IgD-negative memory B cell (primary cell): ENCODE measurements at regions not wholly inside any gene's neighbourhood (a gene's known extent, or its start where the extent isn't known, plus 50 kb on each side); places are given as distances from the start of the nearest gene placed in this dataset.

Experiments
- H3K27ac Mint-ChIP-seq, 3 donors: one replicate each; pipeline ENCODE4 v1.8.0; 2020 to 2022; ENCODE audit warnings: mild to moderate bottlenecking in 3 of 3, mixed read lengths in 3 of 3, moderate library complexity in 1 of 3
- H3K27me3 Mint-ChIP-seq: one replicate; pipeline ENCODE4 v1.8.0; 2021; ENCODE audit warnings: mixed read lengths
- H3K36me3 Mint-ChIP-seq: one replicate; pipeline ENCODE4 v1.8.0; 2020; ENCODE audit warnings: mild to moderate bottlenecking, mixed read lengths
- H3K4me1 Mint-ChIP-seq, 3 donors: one replicate each; pipeline ENCODE4 v1.8.0; 2020 to 2022; ENCODE audit warnings: mixed read lengths in 3 of 3, mild to moderate bottlenecking in 1 of 3
- H3K4me3 Mint-ChIP-seq, 4 donors: one replicate each; pipeline ENCODE4 v1.8.0; 2020 to 2022; ENCODE audit warnings: mild to moderate bottlenecking in 4 of 4, mixed read lengths in 4 of 4, moderate library complexity in 3 of 4
- H3K9me3 Mint-ChIP-seq, 3 donors: one replicate each; pipeline ENCODE4 v1.8.0; 2020 to 2021; ENCODE audit warnings: mixed read lengths in 3 of 3, mild to moderate bottlenecking in 1 of 3

DNA sequence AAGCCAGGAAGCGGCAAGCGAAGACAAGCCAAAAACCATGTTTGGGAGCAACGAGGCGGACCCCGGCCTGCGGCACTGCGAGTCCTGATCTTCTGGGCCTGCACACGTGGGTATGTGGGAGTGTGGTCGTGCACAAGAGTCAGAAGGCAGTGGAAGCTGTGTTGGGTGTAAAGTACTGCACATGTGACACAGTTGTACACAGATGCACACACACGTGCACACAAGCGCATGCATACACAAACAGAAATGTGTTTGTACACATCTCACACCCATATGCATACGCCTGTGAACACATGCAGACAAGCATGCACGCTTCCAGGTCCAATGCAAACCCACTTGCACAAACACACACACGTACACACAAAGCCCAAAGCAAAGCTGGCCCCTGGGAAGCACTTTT lies 52.6 kb upstream of the SLCO4A1 start:
- Mint-ChIP-seq H3K4me3 (no peak overlapping the region), H3K27ac (no peak overlapping the region)

DNA sequence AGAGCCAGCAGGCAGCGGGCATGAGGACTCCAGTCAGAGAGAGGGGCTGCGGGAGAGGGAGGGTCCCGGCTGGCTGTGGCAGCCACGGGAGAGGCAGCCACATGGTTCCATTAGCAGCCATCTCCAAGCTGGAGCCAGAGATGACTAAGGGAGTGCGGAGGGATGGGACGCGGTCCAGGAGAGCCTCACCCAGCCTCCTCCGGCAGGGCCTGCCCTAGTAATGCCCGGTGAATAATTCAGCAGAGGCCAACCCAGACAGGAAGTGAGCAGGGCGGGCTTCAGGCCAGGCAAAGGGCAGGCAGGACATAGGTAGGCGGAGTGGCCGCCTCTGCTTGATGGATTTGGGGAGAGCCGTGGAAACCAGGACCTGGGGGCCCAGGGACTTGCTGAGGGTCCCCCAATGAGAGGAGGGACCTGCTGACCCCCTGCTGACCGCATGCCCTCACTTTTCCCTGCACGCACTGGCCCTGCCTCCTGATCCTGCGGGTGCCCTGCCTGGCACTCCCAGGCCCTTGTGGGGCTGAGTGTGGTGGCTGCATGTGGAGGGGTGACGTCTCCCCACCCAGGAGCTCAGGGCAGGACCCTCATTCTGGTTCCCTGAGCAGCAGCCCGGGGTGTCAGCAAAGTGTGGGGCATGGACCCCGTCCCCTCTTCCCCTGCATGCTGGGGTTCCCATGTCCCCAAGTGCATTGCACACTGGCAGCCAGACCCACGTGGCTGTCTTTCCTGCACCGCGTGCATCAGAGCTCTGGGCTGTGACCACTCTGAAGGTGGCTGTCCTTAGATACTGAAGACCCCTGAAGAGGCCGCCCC lies 51.8 kb upstream of the SLCO4A1 start:
- Mint-ChIP-seq H3K4me1 (no peaks in the 10 kb centered on the region), H3K27me3 (peaks cover 32% of the 10 kb centered on the region), H3K4me3 (no peak overlapping the region), H3K9me3 (peaks cover 0 to 2% (median 0%) of the 10 kb centered on the region in 3 donors), H3K36me3 (peaks cover 1% of the 10 kb centered on the region), H3K27ac (no peak overlapping the region)

More for the DNA sequence above, 52.6 kb upstream of the SLCO4A1 start:
- H3K36me3 Mint-ChIP-seq = peaks cover 3% of the 10 kb centered on the region
- H3K4me1 Mint-ChIP-seq = peaks cover 0 to 5% (median 0%) of the 10 kb centered on the region in 3 donors
- peaks cover 25% of the 10 kb centered on the region for H3K27me3 Mint-ChIP-seq
- peaks cover 0 to 2% (median 0%) of the 10 kb centered on the region in 3 donors for H3K9me3 Mint-ChIP-seq

DNA sequence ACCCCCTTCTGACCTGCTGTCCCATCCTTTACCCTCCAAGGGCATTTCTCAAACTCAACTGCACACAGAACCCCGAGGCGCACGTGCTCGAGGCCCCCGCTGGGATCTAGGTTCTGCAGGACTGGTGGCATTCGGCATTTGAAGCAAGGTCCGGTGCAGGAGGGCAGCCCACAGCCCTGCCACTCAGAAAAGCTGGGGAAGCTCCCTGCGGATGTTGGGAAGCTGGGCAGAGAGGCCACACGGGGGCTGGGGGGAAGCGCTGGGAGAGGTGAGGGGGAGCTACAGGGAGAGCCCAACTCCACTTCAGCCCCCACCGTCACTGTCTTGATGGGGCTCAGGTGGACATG lies 51.2 kb upstream of the SLCO4A1 start:
- H3K27ac Mint-ChIP-seq = no peak overlapping the region
- peaks cover 34% of the 10 kb centered on the region for H3K27me3 Mint-ChIP-seq
- peaks cover 1% of the 10 kb centered on the region for H3K36me3 Mint-ChIP-seq
- H3K9me3 Mint-ChIP-seq = peaks cover 0 to 2% (median 0%) of the 10 kb centered on the region in 3 donors
- H3K4me3 Mint-ChIP-seq = no peak overlapping the region
- no peaks in the 10 kb centered on the region for H3K4me1 Mint-ChIP-seq

DNA sequence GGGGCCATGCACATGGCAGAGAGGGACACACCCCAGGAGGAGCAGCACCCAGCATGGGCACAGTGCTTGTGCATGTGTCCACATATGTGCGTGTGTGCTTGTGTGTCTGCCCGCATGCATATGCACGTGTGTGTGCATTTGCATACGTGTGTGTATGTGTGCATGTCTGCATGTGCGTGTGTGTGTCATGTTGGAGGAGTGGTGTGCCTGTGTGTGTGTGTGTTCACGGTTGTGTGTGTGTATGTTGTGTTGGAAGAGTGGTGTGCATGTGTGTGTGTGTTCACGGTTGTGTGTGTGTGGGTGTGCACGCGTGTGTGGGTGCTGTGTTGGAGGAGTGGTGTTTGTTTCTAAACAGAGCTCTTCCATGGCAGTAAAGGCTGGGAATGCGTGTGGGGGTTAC lies 50.7 kb upstream of the SLCO4A1 start:
- Mint-ChIP-seq H3K27me3 (peaks cover 37% of the 10 kb centered on the region), H3K27ac (no peak overlapping the region), H3K36me3 (peaks cover 1% of the 10 kb centered on the region)

More for the DNA sequence above, 50.7 kb upstream of the SLCO4A1 start:
- Mint-ChIP-seq H3K4me3 (no peak overlapping the region), H3K9me3 (peaks cover 0 to 2% (median 0%) of the 10 kb centered on the region in 3 donors), H3K4me1 (no peaks in the 10 kb centered on the region)
